Mononuclear cell (primary cell): ENCODE measurements at regions not wholly inside any gene's neighbourhood (a gene's known extent, or its start where the extent isn't known, plus 50 kb on each side); places are given as distances from the start of the nearest gene placed in this dataset.
"Not testable (repeated sequence)": the region's sequence is repeated elsewhere in the genome, so short reads cannot be mapped to it uniquely, and the experiment has no call there.

Experiments
- H3K27me3 ChIP-seq: 2 replicates; pipeline ENCODE4 v1.6.0; 2011; ENCODE audit warnings: low read length, control low read depth; ENCODE audit not compliant: insufficient read depth
- H3K4me1 ChIP-seq: 2 replicates; pipeline ENCODE4 v1.5.1; 2011; ENCODE audit warnings: mild to moderate bottlenecking, low read length, control low read depth; ENCODE audit not compliant: insufficient read depth
- H3K4me3 ChIP-seq: 2 replicates; pipeline ENCODE4 v1.5.1; 2011; ENCODE audit warnings: mild to moderate bottlenecking, low read length, moderate library complexity
- H3K9me3 ChIP-seq: 2 replicates; pipeline ENCODE4 v1.5.1; 2011; ENCODE audit warnings: low read depth, mild to moderate bottlenecking, control low read depth, low read length

DNA sequence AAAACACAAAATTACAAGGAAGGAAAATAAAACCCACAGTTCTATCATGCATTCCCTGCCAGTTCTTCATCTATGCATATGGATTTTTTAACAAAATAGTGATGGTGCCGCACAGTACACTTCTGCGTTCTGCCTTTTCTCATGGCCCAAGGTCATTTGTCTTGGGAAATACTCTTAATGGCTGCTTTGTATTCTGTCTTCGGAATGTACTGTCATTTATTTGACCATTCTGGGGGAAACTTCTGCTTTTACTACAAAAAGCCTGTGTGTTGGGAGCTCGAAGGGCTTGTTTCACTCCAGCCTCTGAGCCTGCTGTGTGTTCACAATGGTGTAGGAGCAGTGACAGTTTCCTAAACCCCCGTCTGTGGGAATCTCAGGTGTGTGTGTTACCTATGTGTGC is 82.8 kb upstream of the SEC14L1 start:
- Histone ChIP-seq H3K27me3 (no peaks in the 10 kb centered on the region), H3K9me3 (no peaks in the 10 kb centered on the region), H3K4me3 (no peak overlapping the region), H3K4me1 (no peaks in the 10 kb centered on the region)

GRCh38 chr17:77061669-77062068 is 79.1 kb upstream of the SEC14L1 start:
- H3K4me1 ChIP-seq, result no peaks in the 10 kb centered on the region
- H3K4me3 ChIP-seq, result no peak overlapping the region
- H3K9me3 ChIP-seq, result no peaks in the 10 kb centered on the region
- H3K27me3 ChIP-seq, result no peaks in the 10 kb centered on the region

- no peak overlapping the region for H3K4me3 ChIP-seq
These were observed 76.2 kb upstream of the SEC14L1 start for GRCh38 chr17:77064598-77064997.

DNA sequence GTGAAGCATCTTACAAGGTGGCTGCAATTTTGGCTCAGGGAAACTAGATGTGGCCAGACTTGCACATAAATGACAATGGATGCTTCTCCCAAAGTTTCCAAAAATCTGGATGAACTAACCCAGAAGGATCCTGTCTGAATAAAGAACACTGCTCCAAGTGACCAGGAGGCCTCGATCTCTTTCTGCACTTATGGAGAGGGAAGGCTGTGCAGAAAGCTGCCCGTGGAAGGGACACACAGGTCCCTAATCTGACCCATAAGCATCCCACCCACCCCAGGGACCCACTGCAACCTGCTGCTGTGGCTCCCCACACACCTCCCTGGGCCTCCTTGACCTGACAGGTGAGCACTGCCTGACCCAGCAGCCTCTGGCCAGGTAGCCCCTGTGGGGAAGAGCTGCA is 74.6 kb upstream of the SEC14L1 start:
- no peaks in the 10 kb centered on the region for H3K27me3 ChIP-seq
- H3K9me3 ChIP-seq, result no peaks in the 10 kb centered on the region
- no peak overlapping the region for H3K4me3 ChIP-seq
- no peaks in the 10 kb centered on the region for H3K4me1 ChIP-seq

More at GRCh38 chr17:77064598-77064997, 76.2 kb upstream of the SEC14L1 start:
- Histone ChIP-seq H3K4me1 (no peaks in the 10 kb centered on the region), H3K9me3 (no peaks in the 10 kb centered on the region), H3K27me3 (no peaks in the 10 kb centered on the region)

- not testable (repeated sequence) for H3K4me1 ChIP-seq, H3K9me3 ChIP-seq, H3K4me3 ChIP-seq, H3K27me3 ChIP-seq
These were observed 73.9 kb upstream of the SEC14L1 start for GRCh38 chr17:77066726-77067409.

DNA sequence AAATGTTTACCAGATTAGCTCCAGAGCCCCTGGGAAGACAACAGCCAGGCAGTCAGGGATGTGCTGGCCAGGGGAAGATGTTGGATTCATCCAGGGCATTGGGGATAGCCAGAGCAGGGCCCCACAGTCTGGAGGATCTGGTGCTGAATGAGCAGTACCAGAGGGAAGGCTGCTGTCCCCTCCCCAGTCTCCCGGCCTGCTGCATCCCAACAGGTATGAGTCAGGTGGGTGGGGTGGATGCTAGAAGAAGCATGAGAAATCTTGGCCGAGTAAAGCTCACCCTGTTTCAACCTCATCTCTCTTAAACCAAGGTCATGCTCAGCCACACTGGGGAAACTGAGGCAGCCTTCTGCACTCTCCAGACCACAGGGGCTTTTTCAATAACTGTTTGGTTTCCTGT is 71.9 kb upstream of the SEC14L1 start:
- no peak overlapping the region for H3K4me3 ChIP-seq
- no peaks in the 10 kb centered on the region for H3K9me3 ChIP-seq
- H3K4me1 ChIP-seq, result no peaks in the 10 kb centered on the region
- H3K27me3 ChIP-seq, result no peaks in the 10 kb centered on the region

DNA sequence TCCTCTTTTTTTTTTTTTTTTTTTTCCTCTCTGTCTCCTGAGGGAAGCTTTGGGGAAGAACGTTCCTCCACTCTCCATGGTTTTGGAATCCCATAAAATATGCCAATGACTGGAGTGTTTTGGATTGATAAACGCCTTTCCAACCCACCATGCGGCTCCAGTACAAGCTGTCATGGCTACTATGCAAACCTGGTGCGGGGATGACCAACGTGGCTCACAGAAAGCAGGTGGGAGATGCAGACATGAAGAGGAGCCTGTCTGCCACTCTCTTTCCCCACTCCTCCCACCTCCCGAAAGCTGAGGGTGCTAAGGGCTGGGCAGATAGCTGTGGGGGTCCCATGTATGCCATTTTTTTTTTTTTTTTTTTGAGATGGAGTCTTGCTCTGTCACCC is 69.9 kb upstream of the SEC14L1 start:
- no peaks in the 10 kb centered on the region for H3K27me3 ChIP-seq
- no peak overlapping the region for H3K4me3 ChIP-seq
- H3K9me3 ChIP-seq, result no peaks in the 10 kb centered on the region
- no peaks in the 10 kb centered on the region for H3K4me1 ChIP-seq

- H3K4me3 ChIP-seq, result no peak overlapping the region
- H3K9me3 ChIP-seq, result no peaks in the 10 kb centered on the region
- no peaks in the 10 kb centered on the region for H3K4me1 ChIP-seq
- no peaks in the 10 kb centered on the region for H3K27me3 ChIP-seq
These were observed 68.8 kb upstream of the SEC14L1 start for GRCh38 chr17:77071925-77072490.

GRCh38 chr17:77072670-77073069 is 68.1 kb upstream of the SEC14L1 start:
- Histone ChIP-seq H3K9me3 (no peaks in the 10 kb centered on the region), H3K4me1 (no peaks in the 10 kb centered on the region), H3K27me3 (no peaks in the 10 kb centered on the region), H3K4me3 (no peak overlapping the region)

- H3K4me3 ChIP-seq, result no peak overlapping the region
- no peaks in the 10 kb centered on the region for H3K9me3 ChIP-seq
- no peaks in the 10 kb centered on the region for H3K4me1 ChIP-seq
- H3K27me3 ChIP-seq, result no peaks in the 10 kb centered on the region
These were observed 66.1 kb upstream of the SEC14L1 start for GRCh38 chr17:77074681-77075080.

- no peaks in the 10 kb centered on the region for H3K9me3 ChIP-seq
- no peaks in the 10 kb centered on the region for H3K27me3 ChIP-seq
- no peak overlapping the region for H3K4me3 ChIP-seq
- no peaks in the 10 kb centered on the region for H3K4me1 ChIP-seq
These were observed 64.5 kb upstream of the SEC14L1 start for GRCh38 chr17:77076124-77076830.

DNA sequence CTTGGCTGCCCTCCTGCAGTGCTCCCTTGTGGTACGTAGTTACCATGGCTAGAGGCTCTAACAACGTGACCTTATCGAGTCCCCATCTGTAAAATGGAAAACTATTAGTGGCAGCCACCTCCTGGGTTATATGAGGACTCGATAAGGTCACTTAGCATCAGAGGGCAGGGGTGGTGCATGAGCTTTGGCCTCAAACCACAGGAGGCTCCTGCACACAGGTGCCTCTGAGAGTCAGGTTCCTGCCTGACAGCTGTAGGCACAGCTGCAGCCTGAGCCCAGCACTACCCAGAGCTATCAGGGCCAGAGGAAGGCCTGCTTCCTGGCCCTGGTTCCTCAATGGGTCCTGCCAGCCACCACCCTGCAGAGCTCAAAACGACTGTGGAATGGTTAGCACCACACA is 57.2 kb upstream of the SEC14L1 start:
- Histone ChIP-seq H3K9me3 (no peaks in the 10 kb centered on the region), H3K4me1 (peaks cover 19% of the 10 kb centered on the region), H3K4me3 (no peak overlapping the region), H3K27me3 (no peaks in the 10 kb centered on the region)

- H3K9me3 ChIP-seq, result no peaks in the 10 kb centered on the region
- H3K27me3 ChIP-seq, result no peaks in the 10 kb centered on the region
- H3K4me1 ChIP-seq, result peaks cover 39% of the 10 kb centered on the region
- no peak overlapping the region for H3K4me3 ChIP-seq
These were observed 54.8 kb upstream of the SEC14L1 start for GRCh38 chr17:77085926-77086432.

- Histone ChIP-seq H3K4me3 (no peak overlapping the region), H3K9me3 (no peaks in the 10 kb centered on the region), H3K27me3 (no peaks in the 10 kb centered on the region), H3K4me1 (peaks cover 39% of the 10 kb centered on the region)
These were observed 54.2 kb upstream of the SEC14L1 start for GRCh38 chr17:77086433-77087010.

DNA sequence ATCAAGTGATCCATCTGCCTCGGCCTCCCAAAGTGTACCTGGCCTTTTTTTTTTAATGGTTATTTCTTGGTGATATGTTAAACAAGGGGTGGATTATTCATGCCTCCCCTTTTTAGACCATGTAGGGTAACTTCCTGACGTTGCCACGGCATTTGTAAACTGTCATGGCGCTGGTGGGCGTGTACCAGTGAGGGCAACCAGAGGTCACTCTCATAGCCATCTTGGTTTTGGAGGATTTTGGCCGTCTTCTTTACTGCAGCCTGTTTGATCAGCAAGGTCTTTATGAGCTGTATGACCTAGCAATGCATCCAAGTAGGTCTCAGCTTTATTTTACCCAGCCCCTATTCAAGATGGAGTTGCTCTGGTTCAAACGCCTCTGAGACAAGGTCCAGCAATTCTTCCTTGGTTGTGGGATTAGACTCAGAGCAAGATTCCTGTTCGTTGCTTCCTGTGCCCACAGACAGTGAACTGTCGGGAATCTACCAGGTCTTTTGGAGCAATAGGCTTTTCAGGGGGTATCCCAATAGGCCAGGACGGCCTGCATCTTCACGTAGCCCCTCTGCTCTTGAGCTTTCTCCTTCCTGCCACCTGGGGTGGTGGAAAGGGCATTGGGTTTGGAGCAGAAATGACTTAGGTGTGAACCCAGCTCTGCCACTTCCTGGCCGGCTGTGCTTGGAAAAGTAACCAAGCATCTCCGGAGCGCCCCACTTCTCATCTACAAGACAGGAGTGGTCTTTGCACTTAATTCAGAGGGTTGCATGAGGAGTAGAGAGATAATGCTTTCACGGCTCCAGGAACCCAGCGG is 52.9 kb upstream of the SEC14L1 start:
- no peaks in the 10 kb centered on the region for H3K9me3 ChIP-seq
- H3K27me3 ChIP-seq, result no peaks in the 10 kb centered on the region
- peak overlapping the region; percentile 70 for H3K4me3 ChIP-seq
- peaks cover 39% of the 10 kb centered on the region for H3K4me1 ChIP-seq
